HepG2 (cell line): ENCODE measurements at regions not wholly inside any gene's neighbourhood (a gene's known extent, or its start where the extent isn't known, plus 50 kb on each side); places are given as distances from the start of the nearest gene placed in this dataset.

ENCODE experiments used
- ATAC-seq: fragments of 200-7000 bp; cut with Tn5 transposase; 3 replicates; pipeline ENCODE4 v1.9.1; 2020; ENCODE audit warnings: mild to moderate bottlenecking, moderate library complexity
- BruUV-seq: library from RNA; stranded (reverse); fragments of 400-500 nt; replicated peaks from 2 replicates; lab custom pipeline; 2021; lab: Mats Ljungman, UMichigan
- CTCF ChIA-PET: fragments of 300-600 bp; formaldehyde crosslinking; extraction: SDS; loops from one replicate; lab custom pipeline; 2021; ENCODE audit warnings: low total read pairs, inconsistent platforms, low intra/inter-chr PET ratio; lab: Yijun Ruan, JAX
- POLR2A ChIA-PET: fragments of 350-600 bp; sonication (Branson Sonifier 250); formaldehyde crosslinking; loops from one replicate; lab custom pipeline; 2020; ENCODE audit warnings: antibody characterized with exemption, inconsistent platforms; lab: Yijun Ruan, JAX
- DNase-seq: peaks from one replicate; pipeline ENCODE4 v3.0.0-alpha.2; 2015; ENCODE audit warnings: low spot score
- FAIRE-seq: peaks from 3 replicates; lab custom pipeline; 2011; peaks lifted over from hg19 to GRCh38; lab: Jason Lieb, UNC
- H2AFZ ChIP-seq: one replicate; pipeline ENCODE4 v1.6.1; 2011; ENCODE audit warnings: low read length, inconsistent platforms
- H3K27ac ChIP-seq: fragments of 300-600 bp; 3 replicates; pipeline ENCODE4 v1.8.0; 2011; ENCODE audit warnings: mixed run types, mild to moderate bottlenecking, mixed read lengths, low read length, inconsistent platforms; ENCODE audit not compliant: insufficient read depth; ENCODE audit errors: extremely low read length
- H3K27me3 ChIP-seq, 2 experiments: fragments of 200-600 bp in 1 of 2; 2 replicates in 1 of 2; 3 replicates in 1 of 2; pipeline versions ENCODE4 v1.6.0 to v1.8.0; 2011; ENCODE audit warnings: low read length in 2 of 2, mild to moderate bottlenecking in 2 of 2, moderate library complexity in 2 of 2, inconsistent platforms in 1 of 2; ENCODE audit not compliant: insufficient read depth in 2 of 2, control insufficient read depth in 1 of 2
- H3K36me3 ChIP-seq, 2 experiments: fragments of 200-600 bp in 1 of 2; replicated peaks in 1 of 2; 2 replicates in 1 of 2; 3 replicates in 1 of 2; pipeline versions ENCODE4 v1.5.1 to v1.8.0; 2011; ENCODE audit warnings: low read length in 2 of 2, inconsistent platforms in 1 of 2; ENCODE audit not compliant: insufficient read depth in 2 of 2, control insufficient read depth in 1 of 2
- H3K4me1 ChIP-seq: 2 replicates; pipeline ENCODE4 v1.5.1; 2012; ENCODE audit warnings: low read length, inconsistent platforms; ENCODE audit not compliant: insufficient read depth
- H3K4me2 ChIP-seq: 2 replicates; pipeline ENCODE4 v1.6.0; 2011; ENCODE audit warnings: low read depth, low read length, inconsistent platforms
- H3K4me3 ChIP-seq, 3 experiments: fragments of 200-600 bp in 1 of 3; sonication (generic), shearing (Covaris generic) in 1 of 3; replicated peaks in 1 of 3; 2 replicates each; pipeline ENCODE4 v1.5.1; 2011 to 2016; ENCODE audit warnings: low read length in 3 of 3, inconsistent platforms in 2 of 3, low read depth in 2 of 3, mild to moderate bottlenecking in 2 of 3, control low read depth in 1 of 3, mixed read lengths in 1 of 3; ENCODE audit not compliant: insufficient read depth in 1 of 3
- H3K79me2 ChIP-seq: one replicate; pipeline ENCODE4 v1.6.1; 2011; ENCODE audit warnings: low read length, inconsistent platforms; ENCODE audit not compliant: insufficient read depth
- H3K9ac ChIP-seq: 2 replicates; pipeline ENCODE4 v1.6.0; 2011; ENCODE audit warnings: mild to moderate bottlenecking, low read depth, low read length, inconsistent platforms; ENCODE audit not compliant: insufficient read depth
- H3K9me3 ChIP-seq: 2 replicates; pipeline ENCODE4 v1.5.1; 2012; ENCODE audit warnings: mild to moderate bottlenecking, low read length
- H4K20me1 ChIP-seq: 2 replicates; pipeline ENCODE4 v1.6.0; 2011; ENCODE audit warnings: inconsistent platforms, mild to moderate bottlenecking, low read length, moderate library complexity; ENCODE audit not compliant: insufficient read depth
- EZH2 ChIP-seq: conservative IDR thresholded peaks from 2 replicates; pipeline ENCODE4 v1.6.1; 2012; ENCODE audit warnings: mild to moderate bottlenecking, low read depth, low read length, moderate library complexity
- GATA4 ChIP-seq: sonication (generic); IDR thresholded peaks from 2 replicates; pipeline ENCODE4 v1.6.1; 2016; ENCODE audit warnings: antibody characterized with exemption, low read depth, borderline replicate concordance
- GATAD1 ChIP-seq: IDR thresholded peaks from 2 replicates; pipeline ENCODE4 v1.6.1; 2016; ENCODE audit warnings: missing genetic modification reagents, missing compliant biosample characterization
- HOXA3 ChIP-seq: sonication (generic); formaldehyde crosslinking; IDR thresholded peaks from 2 replicates; pipeline ENCODE4 v1.5.0; 2020; ENCODE audit warnings: missing genetic modification reagents
- NCOA5 ChIP-seq: sonication (generic); formaldehyde crosslinking; IDR thresholded peaks from 2 replicates; pipeline ENCODE4 v1.4.0; 2020; ENCODE audit warnings: missing genetic modification reagents
- PAX8 ChIP-seq: sonication (generic); formaldehyde crosslinking; IDR thresholded peaks from 2 replicates; pipeline ENCODE4 v1.8.0; 2022; ENCODE audit warnings: mild to moderate bottlenecking, missing genetic modification reagents, borderline replicate concordance
- RBM22 ChIP-seq: fragments of 200-400 bp; formaldehyde crosslinking; optimal IDR thresholded peaks from 2 replicates; pipeline ENCODE3; 2017; ENCODE audit warnings: mild to moderate bottlenecking, low read length, moderate library complexity
- THAP11 ChIP-seq: IDR thresholded peaks from 2 replicates; pipeline ENCODE4 v1.6.1; 2016; ENCODE audit warnings: missing biosample characterization, missing genetic modification reagents
- XRCC5 ChIP-seq: fragments of 200-400 bp; formaldehyde crosslinking; optimal IDR thresholded peaks from 2 replicates; pipeline ENCODE3; 2017; ENCODE audit warnings: mild to moderate bottlenecking, low read length
- ZKSCAN1 ChIP-seq: fragments of 150-350 bp; IDR thresholded peaks from 2 replicates; pipeline ENCODE4 v1.6.1; 2014; ENCODE audit warnings: low read length
- ZNF788 ChIP-seq: sonication (generic); formaldehyde crosslinking; IDR thresholded peaks from 2 replicates; pipeline ENCODE4 v1.5.0; 2020; ENCODE audit warnings: mild to moderate bottlenecking, missing genetic modification reagents, borderline replicate concordance
- WGBS: methylation state at CpG from one replicate; pipeline ENCODE4 v1.1.6; 2017; ENCODE audit warnings: low lambda C conversion rate; 5-methylcytosine and 5-hydroxymethylcytosine counted together
- in situ Hi-C: cut with HindIII; loops from 2 replicates; pipeline ENCODE4 v1.10.0; 2017; ENCODE audit warnings: low pct_unique_long_range_greater_than_20kb; ENCODE audit not compliant: extremely low pct_ligation_motif_present
- intact Hi-C: fragments of 100-400 bp; cut with micrococcal nuclease; formaldehyde crosslinking; loops from one replicate; pipeline ENCODE4 v1.10.0; 2022; ENCODE audit not compliant: unreplicated experiment
- TF ChIP-seq, protein P1 (sequence below): sonication (generic); formaldehyde crosslinking; IDR thresholded peaks from 2 replicates; pipeline ENCODE4 v1.9.0; 2021; ENCODE audit warnings: missing genetic modification reagents, borderline replicate concordance
- TF ChIP-seq, protein P2 (sequence below): sonication (generic); formaldehyde crosslinking; IDR thresholded peaks from 2 replicates; pipeline ENCODE4 v1.4.0; 2020; ENCODE audit warnings: low read depth, missing genetic modification reagents

DNA sequence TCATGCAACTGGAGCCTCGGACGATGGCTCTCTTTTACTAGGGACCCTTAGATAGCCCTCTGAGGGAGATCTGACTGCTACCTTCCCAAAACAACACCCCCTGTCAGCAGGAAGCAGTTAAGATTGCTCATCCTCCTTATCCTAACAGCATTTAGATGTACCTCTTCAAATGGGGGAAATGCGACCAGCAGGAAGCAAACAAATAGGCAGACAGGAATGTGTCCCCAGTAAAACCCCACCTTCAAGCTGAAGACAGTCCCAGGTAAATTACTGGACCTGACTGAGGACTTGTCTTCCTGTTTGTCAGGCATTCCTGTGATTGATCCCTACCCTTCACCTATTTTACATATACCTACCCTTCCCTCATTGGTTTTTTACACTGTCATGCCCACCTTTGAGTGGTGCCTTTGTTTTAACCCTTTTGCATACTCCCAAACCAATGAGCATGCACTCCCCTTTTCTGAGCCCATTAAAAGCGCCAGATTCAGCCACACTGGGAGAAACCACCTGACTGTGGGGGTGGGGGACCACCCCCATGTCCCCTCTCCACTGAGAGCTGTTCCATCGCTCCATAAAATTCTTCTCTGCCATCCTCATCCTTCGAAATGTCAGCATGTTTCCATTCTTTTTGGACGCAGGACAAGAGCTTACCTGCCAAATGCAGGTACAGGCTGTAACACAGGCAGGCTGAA is 954.0 kb upstream of the CDH6 start:
- no TSS peak for BruUV-seq
- Histone ChIP-seq H3K9ac (no peak overlapping the region), H3K27ac (no peak overlapping the region), H3K4me3 (no peak overlapping the region), H3K4me1 (no peaks in the 10 kb centered on the region), H3K27me3 (no peaks in the 10 kb centered on the region), H3K36me3 (no peaks in the 10 kb centered on the region), H3K9me3 (peaks cover 21% of the 10 kb centered on the region; the same call in 1 of the 2 replicates), H3K4me2 (no peak overlapping the region), H2AFZ (no peak overlapping the region)
- no peak for ATAC-seq
- DNase-seq = no peak
- no peak for FAIRE-seq
- in situ Hi-C loops = no loop called here
- TF ChIP-seq THAP11 (CRISPR knock-in tag) (no peak), HOXA3 (no peak), XRCC5 (no peak), ZNF788 (CRISPR knock-in tag) (no peak), ZKSCAN1 (no peak), GATA4 (no peak), GATAD1 (CRISPR knock-in tag) (no peak), EZH2 (no peak), RBM22 (no peak), NCOA5 (CRISPR knock-in tag) (no peak), PAX8 (no peak)
- TF ChIP-seq, protein P1, sequence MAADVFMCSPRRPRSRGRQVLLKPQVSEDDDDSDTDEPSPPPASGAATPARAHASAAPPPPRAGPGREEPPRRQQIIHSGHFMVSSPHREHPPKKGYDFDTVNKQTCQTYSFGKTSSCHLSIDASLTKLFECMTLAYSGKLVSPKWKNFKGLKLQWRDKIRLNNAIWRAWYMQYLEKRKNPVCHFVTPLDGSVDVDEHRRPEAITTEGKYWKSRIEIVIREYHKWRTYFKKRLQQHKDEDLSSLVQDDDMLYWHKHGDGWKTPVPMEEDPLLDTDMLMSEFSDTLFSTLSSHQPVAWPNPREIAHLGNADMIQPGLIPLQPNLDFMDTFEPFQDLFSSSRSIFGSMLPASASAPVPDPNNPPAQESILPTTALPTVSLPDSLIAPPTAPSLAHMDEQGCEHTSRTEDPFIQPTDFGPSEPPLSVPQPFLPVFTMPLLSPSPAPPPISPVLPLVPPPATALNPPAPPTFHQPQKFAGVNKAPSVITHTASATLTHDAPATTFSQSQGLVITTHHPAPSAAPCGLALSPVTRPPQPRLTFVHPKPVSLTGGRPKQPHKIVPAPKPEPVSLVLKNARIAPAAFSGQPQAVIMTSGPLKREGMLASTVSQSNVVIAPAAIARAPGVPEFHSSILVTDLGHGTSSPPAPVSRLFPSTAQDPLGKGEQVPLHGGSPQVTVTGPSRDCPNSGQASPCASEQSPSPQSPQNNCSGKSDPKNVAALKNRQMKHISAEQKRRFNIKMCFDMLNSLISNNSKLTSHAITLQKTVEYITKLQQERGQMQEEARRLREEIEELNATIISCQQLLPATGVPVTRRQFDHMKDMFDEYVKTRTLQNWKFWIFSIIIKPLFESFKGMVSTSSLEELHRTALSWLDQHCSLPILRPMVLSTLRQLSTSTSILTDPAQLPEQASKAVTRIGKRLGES (CRISPR knock-in tag) = no peak
- TF ChIP-seq, protein P2, sequence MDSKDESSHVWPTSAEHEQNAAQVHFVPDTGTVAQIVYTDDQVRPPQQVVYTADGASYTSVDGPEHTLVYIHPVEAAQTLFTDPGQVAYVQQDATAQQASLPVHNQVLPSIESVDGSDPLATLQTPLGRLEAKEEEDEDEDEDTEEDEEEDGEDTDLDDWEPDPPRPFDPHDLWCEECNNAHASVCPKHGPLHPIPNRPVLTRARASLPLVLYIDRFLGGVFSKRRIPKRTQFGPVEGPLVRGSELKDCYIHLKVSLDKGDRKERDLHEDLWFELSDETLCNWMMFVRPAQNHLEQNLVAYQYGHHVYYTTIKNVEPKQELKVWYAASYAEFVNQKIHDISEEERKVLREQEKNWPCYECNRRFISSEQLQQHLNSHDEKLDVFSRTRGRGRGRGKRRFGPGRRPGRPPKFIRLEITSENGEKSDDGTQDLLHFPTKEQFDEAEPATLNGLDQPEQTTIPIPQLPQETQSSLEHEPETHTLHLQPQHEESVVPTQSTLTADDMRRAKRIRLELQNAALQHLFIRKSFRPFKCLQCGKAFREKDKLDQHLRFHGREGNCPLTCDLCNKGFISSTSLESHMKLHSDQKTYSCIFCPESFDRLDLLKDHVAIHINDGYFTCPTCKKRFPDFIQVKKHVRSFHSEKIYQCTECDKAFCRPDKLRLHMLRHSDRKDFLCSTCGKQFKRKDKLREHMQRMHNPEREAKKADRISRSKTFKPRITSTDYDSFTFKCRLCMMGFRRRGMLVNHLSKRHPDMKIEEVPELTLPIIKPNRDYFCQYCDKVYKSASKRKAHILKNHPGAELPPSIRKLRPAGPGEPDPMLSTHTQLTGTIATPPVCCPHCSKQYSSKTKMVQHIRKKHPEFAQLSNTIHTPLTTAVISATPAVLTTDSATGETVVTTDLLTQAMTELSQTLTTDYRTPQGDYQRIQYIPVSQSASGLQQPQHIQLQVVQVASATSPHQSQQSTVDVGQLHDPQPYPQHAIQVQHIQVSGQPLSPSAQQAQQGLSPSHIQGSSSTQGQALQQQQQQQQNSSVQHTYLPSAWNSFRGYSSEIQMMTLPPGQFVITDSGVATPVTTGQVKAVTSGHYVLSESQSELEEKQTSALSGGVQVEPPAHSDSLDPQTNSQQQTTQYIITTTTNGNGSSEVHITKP (CRISPR knock-in tag) = no peak
- TF ChIP-seq, all 625 proteins: peak for 0
- ChIA-PET CTCF (no interaction called here), POLR2A (no interaction called here)
- Histone ChIP-seq H4K20me1 (no peaks in the 10 kb centered on the region), H3K79me2 (no peaks in the 10 kb centered on the region)
- WGBS = 9% methylated on average over 7 of the region's 7 CpGs
- intact Hi-C loops = no loop called here
